ENCODE measurements at regions not wholly inside any gene's neighbourhood (a gene's known extent, or its start where the extent isn't known, plus 50 kb on each side); places are given as distances from the start of the nearest gene placed in this dataset.

- no peaks in the 10 kb centered on the region for H3K4me1 ChIP-seq
- no peak for TF ChIP-seq CTCF (IDR thresholded peaks at IDR 0.05)
- no peak for TF ChIP-seq POLR2A (IDR thresholded peaks at IDR 0.05)
- H3K4me3 ChIP-seq: no peak overlapping the region
- ATAC-seq (no peak), DNase-seq (no peak)
- no peaks in the 10 kb centered on the region for H3K9me3 ChIP-seq
- no peaks in the 10 kb centered on the region for H3K27me3 ChIP-seq
- H3K27ac ChIP-seq: no peak overlapping the region
- H3K36me3 ChIP-seq: no peaks in the 10 kb centered on the region
- WGBS (ENCODE audit: insufficient coverage, low coverage, low lambda C conversion rate, missing lambda C conversion rate): 50% methylated on average over 2 of the region's 2 CpGs
- intact Hi-C loops (cut with DNase I): no loop called here
Observed at GRCh38 chr6:86789779-86790411, 147.4 kb upstream of the HTR1E start.

GRCh38 chr6:86782328-86782727 is 155.0 kb upstream of the HTR1E start:
- peak in 2 of 4 donors; percentile 38 to 40 for ATAC-seq
- TF ChIP-seq CTCF (IDR thresholded peaks at IDR 0.05): peak in 2 of 4 donors; percentile 16 to 34
- TF ChIP-seq POLR2A (IDR thresholded peaks at IDR 0.05): no peak
- H3K9me3 ChIP-seq: no peaks in the 10 kb centered on the region
- DNase-seq: no peak
- intact Hi-C loops (cut with DNase I): no loop called here
- no peak overlapping the region for H3K27ac ChIP-seq
- no peaks in the 10 kb centered on the region for H3K36me3 ChIP-seq
- H3K4me1 ChIP-seq: no peaks in the 10 kb centered on the region
- no peaks in the 10 kb centered on the region for H3K27me3 ChIP-seq
- no peak overlapping the region for H3K4me3 ChIP-seq

- intact Hi-C loops (cut with DNase I): no loop called here
- Histone ChIP-seq H3K9me3 (no peaks in the 10 kb centered on the region), H3K4me3 (no peak overlapping the region), H3K27me3 (no peaks in the 10 kb centered on the region), H3K4me1 (no peaks in the 10 kb centered on the region), H3K36me3 (no peaks in the 10 kb centered on the region), H3K27ac (no peak overlapping the region)
- DNase-seq: no peak
- no peak for TF ChIP-seq POLR2A (IDR thresholded peaks at IDR 0.05)
- TF ChIP-seq CTCF (IDR thresholded peaks at IDR 0.05): no peak
- ATAC-seq: no peak
- WGBS (ENCODE audit: insufficient coverage, low coverage, low lambda C conversion rate, missing lambda C conversion rate): 82% methylated on average over 2 of the region's 2 CpGs
Observed at GRCh38 chr6:86780923-86781322, 156.4 kb upstream of the HTR1E start.

- H3K27ac ChIP-seq: no peak overlapping the region
- intact Hi-C loops (cut with DNase I): no loop called here
Observed at GRCh38 chr6:86775893-86776292, 161.4 kb upstream of the HTR1E start.

More at GRCh38 chr6:86775893-86776292, 161.4 kb upstream of the HTR1E start:
- no peak for TF ChIP-seq POLR2A (IDR thresholded peaks at IDR 0.05)
- TF ChIP-seq CTCF (IDR thresholded peaks at IDR 0.05): no peak
- Histone ChIP-seq H3K9me3 (no peaks in the 10 kb centered on the region), H3K36me3 (no peaks in the 10 kb centered on the region), H3K4me1 (no peaks in the 10 kb centered on the region), H3K4me3 (no peak overlapping the region), H3K27me3 (no peaks in the 10 kb centered on the region)
- DNase-seq (no peak), ATAC-seq (no peak)

Data from right lobe of liver (tissue), 6 donors.